Esophagus (tissue), 2 donors: ENCODE measurements at regions not wholly inside any gene's neighbourhood (a gene's known extent, or its start where the extent isn't known, plus 50 kb on each side); places are given as distances from the start of the nearest gene placed in this dataset.
"Not testable (repeated sequence)": the region's sequence is repeated elsewhere in the genome, so short reads cannot be mapped to it uniquely, and the experiment has no call there.

Source experiments
- H3K27ac ChIP-seq, 2 donors: one replicate each; pipeline ENCODE4 v1.5.1; 2013; ENCODE audit warnings: low read depth in 2 of 2, mild to moderate bottlenecking in 2 of 2, inconsistent platforms in 1 of 2, low read length in 1 of 2, moderate library complexity in 1 of 2
- H3K27me3 ChIP-seq, 2 donors: one replicate each; pipeline ENCODE4 v1.6.1; 2013; ENCODE audit warnings: low read length in 2 of 2, control low read depth in 1 of 2, mild to moderate bottlenecking in 1 of 2; ENCODE audit not compliant: insufficient read depth in 2 of 2, control insufficient read depth in 1 of 2
- H3K36me3 ChIP-seq, 2 donors: one replicate each; pipeline ENCODE4 v1.6.1; 2013; ENCODE audit warnings: low read length in 1 of 2; ENCODE audit not compliant: control insufficient read depth in 2 of 2, insufficient read depth in 2 of 2
- H3K4me1 ChIP-seq, 2 donors: one replicate each; pipeline ENCODE4 v1.6.1; 2013; ENCODE audit warnings: low read length in 1 of 2; ENCODE audit not compliant: control insufficient read depth in 2 of 2, insufficient read depth in 2 of 2
- H3K4me3 ChIP-seq, 2 donors: one replicate each; pipeline ENCODE4 v1.5.1; 2013; ENCODE audit warnings: low read length in 2 of 2, mild to moderate bottlenecking in 2 of 2, low read depth in 1 of 2, moderate library complexity in 1 of 2
- H3K9me3 ChIP-seq, 2 donors: one replicate each; pipeline ENCODE4 v1.6.1; 2013; ENCODE audit warnings: mild to moderate bottlenecking in 2 of 2, low read depth in 1 of 2, low read length in 1 of 2, moderate library complexity in 1 of 2; ENCODE audit not compliant: control insufficient read depth in 2 of 2, insufficient read depth in 1 of 2
- WGBS, 2 donors: extraction: QIAGEN DNeasy Blood & Tissue Kit; methylation state at CpG; one replicate each; pipeline ENCODE4 v1.1.7; 2013; 5-methylcytosine and 5-hydroxymethylcytosine counted together
- donor health status: healthy with polysubstance abuse.
- donor health status: Bipolar disorder and iron deficiency.

GRCh38 chr9:2427120-2427891 lies 194.3 kb upstream of the VLDLR start:
- peaks cover 0 to 3% of the 10 kb centered on the region in 2 donors for H3K9me3 ChIP-seq
- H3K4me3 ChIP-seq, result no peak overlapping the region
- no peaks in the 10 kb centered on the region for H3K27me3 ChIP-seq
- no peaks in the 10 kb centered on the region for H3K36me3 ChIP-seq
- no peaks in the 10 kb centered on the region for H3K4me1 ChIP-seq
- WGBS, 2 donors, result 56 to 57% methylated on average over 10 of the region's 10 CpGs
- H3K27ac ChIP-seq, result peak overlapping the region; percentile 42 to 75

GRCh38 chr9:2439957-2440356 lies 181.6 kb upstream of the VLDLR start:
- peaks cover 2 to 3% of the 10 kb centered on the region in 2 donors for H3K9me3 ChIP-seq
- no peaks in the 10 kb centered on the region for H3K36me3 ChIP-seq
- no peak overlapping the region for H3K4me3 ChIP-seq
- no peaks in the 10 kb centered on the region for H3K4me1 ChIP-seq
- no peak overlapping the region for H3K27ac ChIP-seq
- WGBS, 2 donors, result 68 to 75% methylated on average over 3 of the region's 3 CpGs
- no peaks in the 10 kb centered on the region for H3K27me3 ChIP-seq

- not testable (repeated sequence) for H3K36me3 ChIP-seq, H3K4me3 ChIP-seq, H3K4me1 ChIP-seq, H3K27ac ChIP-seq, H3K27me3 ChIP-seq, H3K9me3 ChIP-seq
- 83 to 87% methylated on average over 1 of the region's 1 CpG for WGBS, 2 donors
Measured at GRCh38 chr9:2443933-2444332, 177.7 kb upstream of the VLDLR start.

DNA sequence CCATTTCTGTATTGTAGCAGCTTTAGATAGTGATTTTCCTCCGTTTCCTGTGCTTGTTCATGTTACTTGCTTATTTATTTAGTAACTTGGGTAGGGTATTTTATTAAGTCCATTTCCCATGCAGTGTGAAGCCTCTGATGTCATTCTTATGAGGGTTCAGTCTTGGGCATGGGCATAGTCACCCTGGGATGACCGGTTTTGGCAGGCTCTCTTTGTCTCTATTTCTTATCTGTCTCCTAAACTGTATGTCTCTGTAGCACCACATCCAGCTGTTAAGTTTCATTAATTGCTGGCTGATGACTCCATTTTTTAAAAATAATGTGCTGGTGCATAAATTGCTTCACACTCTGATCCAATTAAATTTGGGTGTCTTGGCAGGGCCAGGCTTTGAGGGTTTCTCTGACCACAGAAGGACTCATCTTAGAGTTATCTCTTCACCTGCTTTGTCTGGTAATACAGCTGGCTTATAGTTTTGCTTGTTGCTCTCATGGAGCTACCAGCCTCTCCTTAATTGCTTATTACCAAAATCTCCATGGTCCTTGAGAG lies 173.3 kb upstream of the VLDLR start:
- Histone ChIP-seq H3K4me1 (no peaks in the 10 kb centered on the region), H3K27me3 (no peaks in the 10 kb centered on the region), H3K9me3 (no peaks in the 10 kb centered on the region), H3K27ac (no peak overlapping the region), H3K4me3 (no peak overlapping the region), H3K36me3 (no peaks in the 10 kb centered on the region)
- 48 to 93% methylated on average over 1 to 2 of the region's 2 CpGs for WGBS, 2 donors

DNA sequence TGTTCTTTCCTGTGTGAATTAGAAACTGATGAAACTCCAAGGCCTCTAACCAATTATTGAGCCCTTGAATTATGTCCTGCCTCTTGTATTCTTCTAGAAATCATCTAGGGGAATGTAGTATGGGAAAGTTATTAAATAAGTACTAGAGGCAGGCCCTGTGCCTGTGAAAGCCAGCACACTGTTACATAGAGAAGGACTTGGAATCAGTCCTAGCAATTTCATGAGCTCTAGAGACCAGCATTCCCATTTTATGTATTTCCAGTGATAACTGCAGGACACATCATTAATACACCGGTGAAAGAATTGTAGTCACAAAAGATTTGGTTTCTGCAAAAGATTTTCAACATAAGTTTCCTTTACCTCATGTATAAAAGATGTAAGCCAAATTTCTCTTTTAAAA lies 168.5 kb upstream of the VLDLR start:
- Histone ChIP-seq H3K4me3 (no peak overlapping the region), H3K4me1 (no peaks in the 10 kb centered on the region), H3K27me3 (no peaks in the 10 kb centered on the region), H3K27ac (no peak overlapping the region), H3K9me3 (no peaks in the 10 kb centered on the region), H3K36me3 (no peaks in the 10 kb centered on the region)
- WGBS, 2 donors, result 89 to 95% methylated on average over 1 of the region's 1 CpG

GRCh38 chr9:2453701-2454100 lies 167.9 kb upstream of the VLDLR start:
- no peaks in the 10 kb centered on the region for H3K36me3 ChIP-seq
- no peak overlapping the region for H3K27ac ChIP-seq
- 71 to 79% methylated on average over 6 of the region's 6 CpGs for WGBS, 2 donors
- H3K4me1 ChIP-seq, result no peaks in the 10 kb centered on the region
- H3K9me3 ChIP-seq, result no peaks in the 10 kb centered on the region
- no peak overlapping the region for H3K4me3 ChIP-seq
- no peaks in the 10 kb centered on the region for H3K27me3 ChIP-seq

- Histone ChIP-seq H3K4me3 (no peak overlapping the region), H3K4me1 (no peaks in the 10 kb centered on the region), H3K27me3 (no peaks in the 10 kb centered on the region), H3K9me3 (no peaks in the 10 kb centered on the region), H3K27ac (no peak overlapping the region), H3K36me3 (no peaks in the 10 kb centered on the region)
- WGBS, 2 donors, result 38 to 56% methylated on average over 3 of the region's 3 CpGs
Measured at GRCh38 chr9:2459756-2460155, 161.8 kb upstream of the VLDLR start.

DNA sequence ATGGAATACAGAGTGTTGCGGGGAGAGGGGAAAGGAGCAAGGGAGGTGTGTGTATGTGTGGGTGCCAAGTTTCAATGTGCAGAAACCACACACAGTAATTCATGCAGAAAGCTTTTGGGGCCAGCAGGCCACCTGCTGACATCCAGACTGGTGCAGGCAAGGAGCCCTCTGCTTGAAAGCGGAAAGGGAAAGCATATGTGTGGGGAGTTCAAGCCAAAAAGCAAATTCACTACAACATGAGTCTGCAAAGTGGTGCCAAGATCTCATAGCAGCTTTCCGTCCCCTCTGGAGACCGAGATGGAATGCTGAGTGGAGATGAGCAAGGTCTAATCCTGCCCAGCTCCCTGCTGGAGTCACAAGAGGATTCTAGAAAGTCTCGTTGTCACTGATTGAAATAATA lies 159.7 kb upstream of the VLDLR start:
- 71 to 76% methylated on average over 5 of the region's 5 CpGs for WGBS, 2 donors
- Histone ChIP-seq H3K4me3 (no peak overlapping the region), H3K9me3 (no peaks in the 10 kb centered on the region)

DNA sequence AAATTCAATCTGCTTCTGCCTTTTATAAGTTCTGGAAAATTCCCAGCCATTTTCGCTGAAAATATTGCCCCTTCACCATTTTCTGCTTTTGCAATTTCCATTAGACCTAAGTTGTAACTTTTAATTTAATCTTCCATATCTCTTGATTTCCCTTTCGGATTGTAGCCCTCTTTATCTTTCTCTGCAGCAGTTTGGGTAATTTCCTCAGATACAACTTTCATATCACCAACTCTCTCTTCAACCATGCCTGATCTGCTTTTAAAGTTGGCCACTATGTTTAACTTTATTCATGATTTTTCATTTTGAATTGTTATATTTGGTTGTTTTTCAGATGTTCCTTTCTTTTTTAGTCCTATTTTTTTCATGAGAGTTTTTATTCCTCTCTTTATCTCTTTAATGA lies 157.0 kb upstream of the VLDLR start:
- WGBS, 2 donors, result 97% methylated on average over 2 of the region's 2 CpGs
- no peaks in the 10 kb centered on the region for H3K36me3 ChIP-seq
- H3K4me3 ChIP-seq, result no peak overlapping the region
- no peaks in the 10 kb centered on the region for H3K27me3 ChIP-seq
- no peaks in the 10 kb centered on the region for H3K9me3 ChIP-seq
- H3K27ac ChIP-seq, result no peak overlapping the region
- H3K4me1 ChIP-seq, result no peaks in the 10 kb centered on the region

More for the DNA sequence above, 159.7 kb upstream of the VLDLR start:
- H3K27me3 ChIP-seq, result no peaks in the 10 kb centered on the region
- no peaks in the 10 kb centered on the region for H3K36me3 ChIP-seq
- H3K4me1 ChIP-seq, result no peaks in the 10 kb centered on the region
- H3K27ac ChIP-seq, result no peak overlapping the region

GRCh38 chr9:2465516-2465915 lies 156.1 kb upstream of the VLDLR start:
- Histone ChIP-seq H3K9me3 (no peaks in the 10 kb centered on the region), H3K27me3 (no peaks in the 10 kb centered on the region), H3K4me1 (no peaks in the 10 kb centered on the region), H3K4me3 (no peak overlapping the region), H3K27ac (no peak overlapping the region), H3K36me3 (no peaks in the 10 kb centered on the region)
- WGBS, 2 donors, result 84 to 87% methylated on average over 2 of the region's 2 CpGs
